IMR-90 (cell line): ENCODE measurements at regions not wholly inside any gene's neighbourhood (a gene's known extent, or its start where the extent isn't known, plus 50 kb on each side); places are given as distances from the start of the nearest gene placed in this dataset.

Experiments used
- ATAC-seq: fragments of 200-7000 bp; cut with Tn5 transposase; 2 replicates; pipeline ENCODE4 v1.9.1; 2020; ENCODE audit warnings: low read depth, mild to moderate bottlenecking, moderate library complexity
- BruUV-seq: library from RNA; stranded (reverse); fragments of 400-500 nt; replicated peaks from 2 replicates; lab custom pipeline; 2021; lab: Mats Ljungman, UMichigan
- CTCF ChIA-PET: fragments of 300-600 bp; formaldehyde crosslinking; extraction: SDS; loops from one replicate; lab custom pipeline; 2021; ENCODE audit warnings: antibody characterized with exemption; lab: Yijun Ruan, JAX
- POLR2A ChIA-PET: fragments of 300-600 bp; sonication (Branson Sonifier 250); formaldehyde crosslinking; loops from one replicate; lab custom pipeline; 2022; ENCODE audit warnings: antibody characterized with exemption; ENCODE audit not compliant: unreplicated experiment; lab: Charles Lee
- DNase-seq: peaks from one replicate; pipeline ENCODE4 v3.0.0; 2013
- H2AFZ ChIP-seq: replicated peaks from 2 replicates; pipeline ENCODE3; 2013; ENCODE audit warnings: low read length, mild to moderate bottlenecking; ENCODE audit not compliant: poor library complexity
- H2AK5ac ChIP-seq: 2 replicates; pipeline ENCODE4 v1.6.1; 2013; ENCODE audit warnings: low read depth, low read length, inconsistent platforms
- H2AK9ac ChIP-seq: replicated peaks from 2 replicates; pipeline ENCODE3; 2013; ENCODE audit warnings: mild to moderate bottlenecking, low read depth, low read length, moderate library complexity; ENCODE audit not compliant: poor library complexity
- H2BK120ac ChIP-seq: 2 replicates; pipeline ENCODE4 v1.6.1; 2013; ENCODE audit warnings: low read depth, low read length, inconsistent platforms
- H2BK15ac ChIP-seq: 3 replicates; pipeline ENCODE4 v1.6.1; 2013; ENCODE audit warnings: low read depth, low read length, inconsistent platforms
- H2BK20ac ChIP-seq: 2 replicates; pipeline ENCODE4 v1.6.1; 2013; ENCODE audit warnings: low read depth, mild to moderate bottlenecking, inconsistent platforms, low read length, moderate library complexity
- H2BK5ac ChIP-seq: 2 replicates; pipeline ENCODE4 v1.6.1; 2013; ENCODE audit warnings: mild to moderate bottlenecking, low read depth, low read length, inconsistent platforms; ENCODE audit not compliant: poor library complexity, severe bottlenecking
- H3K14ac ChIP-seq: replicated peaks from 2 replicates; pipeline ENCODE4 v1.6.1; 2013; ENCODE audit warnings: low read depth, low read length, inconsistent platforms
- H3K18ac ChIP-seq: 2 replicates; pipeline ENCODE4 v1.6.1; 2013; ENCODE audit warnings: low read depth, low read length, control low read depth
- H3K23ac ChIP-seq: 2 replicates; pipeline ENCODE4 v1.6.1; 2013; ENCODE audit warnings: low read depth, low read length, inconsistent platforms
- H3K27ac ChIP-seq: 2 replicates; pipeline ENCODE4 v1.5.1; 2013; ENCODE audit warnings: mild to moderate bottlenecking, control low read depth, low read length; ENCODE audit not compliant: insufficient read depth
- H3K27me3 ChIP-seq: 2 replicates; pipeline ENCODE4 v1.6.1; 2013; ENCODE audit warnings: low read length; ENCODE audit not compliant: control insufficient read depth, insufficient read depth
- H3K36me3 ChIP-seq: 2 replicates; pipeline ENCODE4 v1.6.1; 2013; ENCODE audit warnings: low read length, mixed read lengths; ENCODE audit not compliant: control insufficient read depth, insufficient read depth
- H3K4ac ChIP-seq: 2 replicates; pipeline ENCODE4 v1.6.1; 2013; ENCODE audit warnings: low read depth, low read length, inconsistent platforms
- H3K4me1 ChIP-seq: 2 replicates; pipeline ENCODE4 v1.6.1; 2013; ENCODE audit warnings: low read length, mixed read lengths; ENCODE audit not compliant: control insufficient read depth, insufficient read depth
- H3K4me2 ChIP-seq: 2 replicates; pipeline ENCODE4 v1.6.1; 2013; ENCODE audit warnings: low read depth, mild to moderate bottlenecking, control low read depth, low read length, moderate library complexity
- H3K4me3 ChIP-seq: 2 replicates; pipeline ENCODE4 v1.5.1; 2013; ENCODE audit warnings: low read depth, mild to moderate bottlenecking, control low read depth, low read length, moderate library complexity; ENCODE audit not compliant: insufficient read depth
- H3K56ac ChIP-seq: 2 replicates; pipeline ENCODE4 v1.6.1; 2013; ENCODE audit warnings: low read length, inconsistent platforms; ENCODE audit not compliant: insufficient read depth; ENCODE audit errors: extremely low read depth
- H3K79me1 ChIP-seq, 2 experiments: 2 replicates each; pipeline ENCODE4 v1.6.1; 2013; ENCODE audit warnings: low read length in 2 of 2, inconsistent platforms in 1 of 2, low read depth in 1 of 2
- H3K9ac ChIP-seq: 2 replicates; pipeline ENCODE4 v1.6.1; 2013; ENCODE audit warnings: low read depth, low read length, control low read depth
- H3K9me1 ChIP-seq: 2 replicates; pipeline ENCODE4 v1.6.1; 2013; ENCODE audit warnings: low read length, inconsistent platforms; ENCODE audit not compliant: insufficient read depth
- H3K9me3 ChIP-seq: 2 replicates; pipeline ENCODE4 v1.6.1; 2013; ENCODE audit warnings: low read length; ENCODE audit not compliant: control insufficient read depth, insufficient read depth
- H4K20me1 ChIP-seq: 2 replicates; pipeline ENCODE4 v1.6.1; 2013; ENCODE audit warnings: low read length, inconsistent platforms; ENCODE audit not compliant: insufficient read depth
- H4K5ac ChIP-seq: 2 replicates; pipeline ENCODE4 v1.6.1; 2013; ENCODE audit warnings: mild to moderate bottlenecking, low read depth, low read length, control low read depth
- H4K8ac ChIP-seq, 2 experiments: 2 replicates each; pipeline ENCODE4 v1.6.1; 2013; ENCODE audit warnings: low read depth in 2 of 2, low read length in 2 of 2, control low read depth in 1 of 2, inconsistent platforms in 1 of 2
- H4K91ac ChIP-seq: 2 replicates; pipeline ENCODE4 v1.6.1; 2013; ENCODE audit warnings: low read depth, low read length, inconsistent platforms; ENCODE audit not compliant: insufficient read depth
- BHLHE40 ChIP-seq: fragments of 150-350 bp; IDR thresholded peaks from 2 replicates; pipeline ENCODE4 v1.6.1; 2016; ENCODE audit warnings: mild to moderate bottlenecking, low read depth, low read length
- CEBPB ChIP-seq: IDR thresholded peaks from 2 replicates; pipeline ENCODE4 v1.6.1; 2012; ENCODE audit warnings: low read depth, low read length, improper control_type of control experiment
- CHD1 ChIP-seq: IDR thresholded peaks from 2 replicates; pipeline ENCODE4 v1.6.1; 2012; ENCODE audit warnings: low read depth, low read length, improper control_type of control experiment
- MAFK ChIP-seq: IDR thresholded peaks from 2 replicates; pipeline ENCODE4 v1.6.1; 2012; ENCODE audit warnings: low read depth, low read length, improper control_type of control experiment
- MXI1 ChIP-seq: IDR thresholded peaks from 2 replicates; pipeline ENCODE4 v1.6.1; 2012; ENCODE audit warnings: low read depth, mild to moderate bottlenecking, low read length, moderate library complexity, borderline replicate concordance
- POLR2A ChIP-seq: IDR thresholded peaks from 2 replicates; pipeline ENCODE4 v1.6.1; 2012; ENCODE audit warnings: mild to moderate bottlenecking, low read depth, low read length
- RAD21 ChIP-seq: IDR thresholded peaks from 2 replicates; pipeline ENCODE4 v1.6.1; 2012; ENCODE audit warnings: low read length, improper control_type of control experiment
- WGBS, 2 experiments: methylation state at CpG; one replicate each; pipeline versions ENCODE4 v1.1.5 to v1.1.7; 2013; ENCODE audit warnings: missing lambda C conversion rate in 2 of 2; ENCODE audit not compliant: insufficient read length in 1 of 2; ENCODE audit errors: extremely low coverage in 2 of 2; 5-methylcytosine and 5-hydroxymethylcytosine counted together
- dilution Hi-C: fragments of 300-500 bp; cut with HindIII; formaldehyde crosslinking; loops from one replicate; pipeline ENCODE4 v1.14.3; 2018; ENCODE audit warnings: low sequenced_read_pairs; ENCODE audit not compliant: unreplicated experiment
- in situ Hi-C: fragments of 300-500 bp; cut with MboI; formaldehyde crosslinking; loops from 3 replicates; pipeline ENCODE4 v1.14.3; 2019; ENCODE audit warnings: low sequenced_read_pairs, inconsistent platforms, mixed read lengths
- intact Hi-C: fragments of 100-400 bp; cut with micrococcal nuclease; formaldehyde crosslinking; loops from 2 replicates; pipeline ENCODE4 v1.10.0; 2022
- TF ChIP-seq, protein P1 (sequence below): conservative IDR thresholded peaks from 2 replicates; pipeline ENCODE4 v1.5.1; 2012; ENCODE audit warnings: mild to moderate bottlenecking, low read depth, low read length, improper control_type of control experiment

DNA sequence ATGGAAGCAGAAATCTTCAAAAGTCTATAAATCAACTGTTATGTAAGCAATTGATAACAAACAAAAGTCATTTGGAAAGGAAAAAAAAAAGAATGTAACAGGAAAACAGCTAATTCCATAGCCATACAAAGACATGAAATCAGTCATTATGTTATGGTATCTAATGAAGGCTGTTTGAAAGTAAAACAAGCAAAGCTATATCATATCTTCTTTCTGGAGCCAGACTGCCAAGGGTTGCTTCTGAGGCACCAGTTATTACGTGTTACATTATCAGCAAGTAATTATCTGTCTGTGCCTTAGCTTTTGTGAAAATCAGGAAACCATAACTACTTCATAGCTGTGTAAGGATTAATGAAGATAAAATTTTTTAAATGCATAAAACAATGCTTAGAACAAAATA is 480.2 kb downstream of the FAT4 start:
- no peak overlapping the region for H3K9ac ChIP-seq
- intact Hi-C loops, result no loop called here
- H3K36me3 ChIP-seq, result no peaks in the 10 kb centered on the region
- H3K4me2 ChIP-seq, result no peak overlapping the region
- dilution Hi-C loops, result no loop called here
- no peak overlapping the region for H2BK5ac ChIP-seq
- H3K18ac ChIP-seq, result no peak overlapping the region
- H3K27ac ChIP-seq, result no peak overlapping the region
- no TSS peak for BruUV-seq
- no CpG with 5 or more reads among the region's 1 CpG for WGBS, 2 experiments
- no peak overlapping the region for H2AK9ac ChIP-seq
- no peak overlapping the region for H2BK20ac ChIP-seq
- H3K56ac ChIP-seq, result no peak overlapping the region
- no peak overlapping the region for H3K4me3 ChIP-seq
- H3K27me3 ChIP-seq, result no peaks in the 10 kb centered on the region
- no peaks in the 10 kb centered on the region for H4K20me1 ChIP-seq
- no peaks in the 10 kb centered on the region for H3K9me3 ChIP-seq
- H2AK5ac ChIP-seq, result no peak overlapping the region
- no peaks in the 10 kb centered on the region for H3K4me1 ChIP-seq
- in situ Hi-C loops, result no loop called here
- H3K9me1 ChIP-seq, result no peaks in the 10 kb centered on the region
- ATAC-seq, result no peak
- ChIA-PET CTCF (interaction anchor here (0.6 kb wide), 1 partner anchor 298 kb away, joined by 5 read pairs; no protein-coding TSS in a partner anchor), POLR2A (no interaction called here)
- no peak overlapping the region for H2BK120ac ChIP-seq
- no peak overlapping the region for H2BK15ac ChIP-seq
- no peak overlapping the region for H4K91ac ChIP-seq
- H4K5ac ChIP-seq, result no peak overlapping the region
- DNase-seq, result no peak
- H3K23ac ChIP-seq, result no peak overlapping the region
- H2AFZ ChIP-seq, result no peak overlapping the region
- TF ChIP-seq RAD21, result no peak
- TF ChIP-seq MXI1, result no peak
- TF ChIP-seq, protein P1, sequence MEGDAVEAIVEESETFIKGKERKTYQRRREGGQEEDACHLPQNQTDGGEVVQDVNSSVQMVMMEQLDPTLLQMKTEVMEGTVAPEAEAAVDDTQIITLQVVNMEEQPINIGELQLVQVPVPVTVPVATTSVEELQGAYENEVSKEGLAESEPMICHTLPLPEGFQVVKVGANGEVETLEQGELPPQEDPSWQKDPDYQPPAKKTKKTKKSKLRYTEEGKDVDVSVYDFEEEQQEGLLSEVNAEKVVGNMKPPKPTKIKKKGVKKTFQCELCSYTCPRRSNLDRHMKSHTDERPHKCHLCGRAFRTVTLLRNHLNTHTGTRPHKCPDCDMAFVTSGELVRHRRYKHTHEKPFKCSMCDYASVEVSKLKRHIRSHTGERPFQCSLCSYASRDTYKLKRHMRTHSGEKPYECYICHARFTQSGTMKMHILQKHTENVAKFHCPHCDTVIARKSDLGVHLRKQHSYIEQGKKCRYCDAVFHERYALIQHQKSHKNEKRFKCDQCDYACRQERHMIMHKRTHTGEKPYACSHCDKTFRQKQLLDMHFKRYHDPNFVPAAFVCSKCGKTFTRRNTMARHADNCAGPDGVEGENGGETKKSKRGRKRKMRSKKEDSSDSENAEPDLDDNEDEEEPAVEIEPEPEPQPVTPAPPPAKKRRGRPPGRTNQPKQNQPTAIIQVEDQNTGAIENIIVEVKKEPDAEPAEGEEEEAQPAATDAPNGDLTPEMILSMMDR, result no peak
- no peak for TF ChIP-seq BHLHE40
- TF ChIP-seq CEBPB, result no peak
- no peak for TF ChIP-seq CHD1
- TF ChIP-seq MAFK, result no peak
- TF ChIP-seq POLR2A, result no peak
- H3K14ac ChIP-seq, result no peak overlapping the region
- no peak overlapping the region for H3K4ac ChIP-seq
- H4K8ac ChIP-seq, result no peak overlapping the region
- H3K79me1 ChIP-seq, result no peaks in the 10 kb centered on the region
